ENCODE measurements at regions not wholly inside any gene's neighbourhood (a gene's known extent, or its start where the extent isn't known, plus 50 kb on each side); places are given as distances from the start of the nearest gene placed in this dataset.

DNA sequence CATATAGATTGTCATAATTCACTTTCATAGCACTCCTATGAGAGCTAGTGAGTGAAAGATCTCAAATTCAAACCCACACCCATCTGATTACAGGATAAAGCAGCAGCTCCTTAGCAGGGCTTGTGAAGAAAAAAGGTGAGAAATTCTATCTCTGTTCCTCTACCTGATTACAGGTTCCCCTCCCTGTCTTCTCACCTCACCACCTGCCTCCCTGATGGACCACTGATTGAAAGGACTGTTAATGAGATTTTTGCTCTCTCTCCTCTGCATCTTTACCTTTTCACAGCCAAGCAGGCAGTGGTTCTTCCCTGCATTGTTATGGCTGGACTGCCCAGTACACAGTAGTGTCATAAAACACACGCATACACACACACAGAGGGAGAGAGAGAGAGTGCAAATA lies 228.5 kb downstream of the MTERF1 start:
- Mint-ChIP-seq H3K9me3 (ENCODE audit: unreplicated experiment) (no peaks in the 10 kb centered on the region), H3K27ac (ENCODE audit: unreplicated experiment) (no peak overlapping the region), H3K4me3 (ENCODE audit: unreplicated experiment) (no peak overlapping the region), H3K27me3 (ENCODE audit: unreplicated experiment) (peaks cover 4% of the 10 kb centered on the region), H3K36me3 (ENCODE audit: low read depth, unreplicated experiment) (no peaks in the 10 kb centered on the region), H3K4me1 (ENCODE audit: unreplicated experiment) (no peaks in the 10 kb centered on the region)
- DNase-seq (ENCODE audit: low spot score) = no peak
- TF ChIP-seq, protein P1, sequence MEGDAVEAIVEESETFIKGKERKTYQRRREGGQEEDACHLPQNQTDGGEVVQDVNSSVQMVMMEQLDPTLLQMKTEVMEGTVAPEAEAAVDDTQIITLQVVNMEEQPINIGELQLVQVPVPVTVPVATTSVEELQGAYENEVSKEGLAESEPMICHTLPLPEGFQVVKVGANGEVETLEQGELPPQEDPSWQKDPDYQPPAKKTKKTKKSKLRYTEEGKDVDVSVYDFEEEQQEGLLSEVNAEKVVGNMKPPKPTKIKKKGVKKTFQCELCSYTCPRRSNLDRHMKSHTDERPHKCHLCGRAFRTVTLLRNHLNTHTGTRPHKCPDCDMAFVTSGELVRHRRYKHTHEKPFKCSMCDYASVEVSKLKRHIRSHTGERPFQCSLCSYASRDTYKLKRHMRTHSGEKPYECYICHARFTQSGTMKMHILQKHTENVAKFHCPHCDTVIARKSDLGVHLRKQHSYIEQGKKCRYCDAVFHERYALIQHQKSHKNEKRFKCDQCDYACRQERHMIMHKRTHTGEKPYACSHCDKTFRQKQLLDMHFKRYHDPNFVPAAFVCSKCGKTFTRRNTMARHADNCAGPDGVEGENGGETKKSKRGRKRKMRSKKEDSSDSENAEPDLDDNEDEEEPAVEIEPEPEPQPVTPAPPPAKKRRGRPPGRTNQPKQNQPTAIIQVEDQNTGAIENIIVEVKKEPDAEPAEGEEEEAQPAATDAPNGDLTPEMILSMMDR (IDR thresholded peaks at IDR 0.05; ENCODE audit: unreplicated experiment) = no peak

DNA sequence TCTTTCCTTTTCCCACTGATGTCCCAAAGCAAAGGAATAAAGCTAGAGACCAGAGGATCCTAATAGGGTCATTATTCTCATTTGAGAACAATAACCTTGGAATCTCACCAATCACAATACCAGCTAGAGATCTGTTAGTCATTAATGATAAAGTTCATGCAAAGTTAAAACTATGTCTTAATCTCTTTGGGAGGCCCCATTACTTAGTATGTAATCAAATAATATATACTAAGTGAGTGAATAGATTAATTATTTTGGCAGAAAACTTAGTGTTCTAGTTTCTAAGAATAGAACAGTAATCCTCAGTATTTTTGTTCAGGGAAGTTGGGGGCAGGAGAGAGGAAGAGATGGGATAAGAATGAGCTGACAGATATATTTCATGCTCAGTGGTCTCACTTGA lies 227.2 kb downstream of the MTERF1 start:
- Mint-ChIP-seq H3K4me1 (ENCODE audit: unreplicated experiment) (no peaks in the 10 kb centered on the region), H3K4me3 (ENCODE audit: unreplicated experiment) (no peak overlapping the region), H3K27ac (ENCODE audit: unreplicated experiment) (no peak overlapping the region), H3K9me3 (ENCODE audit: unreplicated experiment) (no peaks in the 10 kb centered on the region), H3K36me3 (ENCODE audit: low read depth, unreplicated experiment) (no peaks in the 10 kb centered on the region), H3K27me3 (ENCODE audit: unreplicated experiment) (peaks cover 2% of the 10 kb centered on the region)
- TF ChIP-seq, protein P1 (IDR thresholded peaks at IDR 0.05; ENCODE audit: unreplicated experiment) = no peak
- DNase-seq (ENCODE audit: low spot score) = no peak

DNA sequence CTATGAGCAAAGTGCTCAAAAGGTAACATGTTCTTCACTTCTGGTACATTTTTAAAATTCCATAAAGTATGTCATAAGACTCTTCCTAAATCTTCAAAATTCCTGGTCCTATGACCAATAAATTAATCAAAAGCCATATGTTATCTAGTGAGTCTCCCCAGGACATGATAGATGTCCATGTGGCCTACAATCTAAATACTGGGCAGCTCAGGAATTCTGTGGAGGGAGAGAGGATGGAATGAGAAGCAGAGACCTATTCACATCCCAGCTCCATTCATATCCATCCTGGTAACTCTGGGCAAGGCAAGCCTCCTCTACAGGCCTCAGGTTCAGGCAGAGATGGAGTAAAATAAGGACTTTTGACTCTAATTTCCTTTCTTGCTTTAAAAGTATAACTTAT lies 224.8 kb downstream of the MTERF1 start:
- no peaks in the 10 kb centered on the region for H3K9me3 Mint-ChIP-seq (ENCODE audit: unreplicated experiment)
- H3K36me3 Mint-ChIP-seq (ENCODE audit: low read depth, unreplicated experiment) = no peaks in the 10 kb centered on the region
- TF ChIP-seq, protein P1 (IDR thresholded peaks at IDR 0.05; ENCODE audit: unreplicated experiment) = no peak
- H3K27me3 Mint-ChIP-seq (ENCODE audit: unreplicated experiment) = peaks cover 2% of the 10 kb centered on the region
- H3K4me1 Mint-ChIP-seq (ENCODE audit: unreplicated experiment) = no peaks in the 10 kb centered on the region
- no peak for DNase-seq (ENCODE audit: low spot score)
- no peak overlapping the region for H3K4me3 Mint-ChIP-seq (ENCODE audit: unreplicated experiment)
- H3K27ac Mint-ChIP-seq (ENCODE audit: unreplicated experiment) = no peak overlapping the region

DNA sequence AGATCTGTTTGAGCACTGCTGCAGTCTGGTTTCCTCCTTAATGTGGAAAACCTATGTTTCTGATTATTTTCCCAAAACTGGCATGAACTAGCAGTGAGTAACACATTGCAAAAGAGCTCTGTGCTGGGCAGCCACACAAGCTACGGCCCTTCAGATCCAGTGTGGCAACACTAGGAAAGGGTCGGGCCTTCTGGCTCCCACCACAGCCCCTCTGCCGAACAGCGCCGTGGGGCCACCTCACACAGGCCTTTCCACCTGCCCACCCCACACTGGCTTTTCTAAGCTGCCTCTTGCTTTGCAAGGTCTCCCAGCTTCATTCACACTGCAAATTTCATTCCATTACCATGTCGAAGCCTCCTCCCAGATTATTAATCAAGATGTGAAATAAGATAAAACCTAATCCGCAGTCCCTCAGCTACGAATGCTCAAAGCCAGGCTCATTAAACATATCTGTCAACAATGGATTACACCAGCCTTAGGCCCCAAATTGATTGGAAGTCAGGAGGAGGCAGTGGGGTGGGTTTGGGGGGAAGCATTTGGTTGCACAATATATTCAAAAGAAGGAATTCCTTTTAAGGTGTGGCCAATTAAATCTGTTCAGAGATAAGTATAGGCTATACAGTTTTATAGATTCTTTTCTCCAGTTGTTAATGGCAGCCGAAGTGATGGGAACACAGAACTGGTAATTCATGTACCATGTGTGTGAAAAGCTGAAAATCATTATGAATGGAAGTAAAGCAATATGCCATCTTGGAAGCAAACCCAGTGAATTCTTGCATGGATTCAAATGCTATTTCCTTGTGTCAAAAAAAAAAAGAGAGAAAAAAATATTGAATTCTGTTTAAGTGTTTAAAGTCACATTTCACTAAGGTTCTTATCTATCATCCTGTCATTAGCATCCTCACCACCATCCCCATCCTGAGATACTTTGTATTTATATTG lies 223.7 kb downstream of the MTERF1 start:
- no peaks in the 10 kb centered on the region for H3K9me3 Mint-ChIP-seq (ENCODE audit: unreplicated experiment)
- H3K4me1 Mint-ChIP-seq (ENCODE audit: unreplicated experiment) = no peaks in the 10 kb centered on the region
- H3K27ac Mint-ChIP-seq (ENCODE audit: unreplicated experiment) = no peak overlapping the region
- H3K4me3 Mint-ChIP-seq (ENCODE audit: unreplicated experiment) = no peak overlapping the region
- no peak for DNase-seq (ENCODE audit: low spot score)
- H3K27me3 Mint-ChIP-seq (ENCODE audit: unreplicated experiment) = peaks cover 2% of the 10 kb centered on the region
- H3K36me3 Mint-ChIP-seq (ENCODE audit: low read depth, unreplicated experiment) = no peaks in the 10 kb centered on the region
- TF ChIP-seq, protein P1 (IDR thresholded peaks at IDR 0.05; ENCODE audit: unreplicated experiment) = no peak

DNA sequence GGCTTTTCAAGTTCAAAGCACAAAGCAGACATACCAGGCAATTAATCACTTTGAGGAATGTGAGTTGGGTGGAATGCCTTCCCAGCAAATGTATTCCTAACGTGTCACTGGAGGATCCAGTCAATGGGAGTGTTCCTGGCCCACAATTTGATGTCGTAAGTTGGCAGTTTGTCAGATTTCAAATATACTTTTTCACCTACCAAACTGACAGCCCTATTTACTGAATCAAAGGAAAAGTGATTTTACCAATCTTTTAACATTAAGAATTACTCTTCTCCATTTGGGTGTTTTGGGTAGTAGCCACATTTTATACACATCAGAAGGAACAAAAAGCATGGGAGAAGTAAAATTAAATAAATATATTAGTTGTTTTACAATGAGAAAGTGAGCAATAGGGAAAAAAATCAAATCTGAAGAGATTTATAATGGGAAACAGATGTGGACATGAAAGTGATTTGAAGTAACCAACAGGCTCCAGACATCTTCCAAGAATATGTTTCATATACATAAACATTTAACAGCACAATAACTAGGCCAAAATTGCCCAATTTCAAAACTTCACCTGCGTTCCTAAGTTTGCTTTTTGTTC lies 222.9 kb downstream of the MTERF1 start:
- no peak overlapping the region for H3K4me3 Mint-ChIP-seq (ENCODE audit: unreplicated experiment)
- no peaks in the 10 kb centered on the region for H3K9me3 Mint-ChIP-seq (ENCODE audit: unreplicated experiment)
- TF ChIP-seq, protein P1 (IDR thresholded peaks at IDR 0.05; ENCODE audit: unreplicated experiment) = no peak
- no peaks in the 10 kb centered on the region for H3K4me1 Mint-ChIP-seq (ENCODE audit: unreplicated experiment)
- no peaks in the 10 kb centered on the region for H3K36me3 Mint-ChIP-seq (ENCODE audit: low read depth, unreplicated experiment)
- no peak for DNase-seq (ENCODE audit: low spot score)
- H3K27ac Mint-ChIP-seq (ENCODE audit: unreplicated experiment) = no peak overlapping the region
- peaks cover 2% of the 10 kb centered on the region for H3K27me3 Mint-ChIP-seq (ENCODE audit: unreplicated experiment)
